ENCODE measurements at regions not wholly inside any gene's neighbourhood (a gene's known extent, or its start where the extent isn't known, plus 50 kb on each side); places are given as distances from the start of the nearest gene placed in this dataset.

DNA sequence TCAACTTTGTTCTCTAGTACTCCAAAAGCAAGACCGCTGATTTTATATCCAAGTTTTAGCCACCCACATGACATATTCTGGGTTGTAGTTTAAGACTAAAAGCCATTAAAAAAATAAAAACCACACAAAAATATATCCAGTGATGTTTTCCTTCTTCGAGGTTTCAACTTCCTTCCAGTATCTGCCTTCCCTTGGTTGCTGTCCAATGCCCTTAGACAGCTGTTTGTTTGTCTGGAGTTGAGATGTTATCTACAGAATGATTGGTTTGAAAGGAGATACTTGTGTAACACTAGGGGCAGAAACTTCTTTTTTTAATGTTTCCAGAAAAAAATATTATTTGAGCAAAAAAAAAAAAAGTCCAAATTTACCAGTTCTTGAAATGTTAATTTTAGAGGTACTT, 591.5 kb upstream of the PCDH9 start:
- no peak overlapping the region for H3K27ac Mint-ChIP-seq (ENCODE audit: unreplicated experiment)
- H3K27me3 Mint-ChIP-seq (ENCODE audit: low read depth), result no peaks in the 10 kb centered on the region
- H3K4me1 Mint-ChIP-seq (ENCODE audit: low read depth), result no peaks in the 10 kb centered on the region
- no peak for DNase-seq (ENCODE audit: low spot score)
- H3K4me3 Mint-ChIP-seq (ENCODE audit: unreplicated experiment), result no peak overlapping the region
- H3K9me3 Mint-ChIP-seq (ENCODE audit: low read depth), result no peaks in the 10 kb centered on the region
- TF ChIP-seq, protein P1, sequence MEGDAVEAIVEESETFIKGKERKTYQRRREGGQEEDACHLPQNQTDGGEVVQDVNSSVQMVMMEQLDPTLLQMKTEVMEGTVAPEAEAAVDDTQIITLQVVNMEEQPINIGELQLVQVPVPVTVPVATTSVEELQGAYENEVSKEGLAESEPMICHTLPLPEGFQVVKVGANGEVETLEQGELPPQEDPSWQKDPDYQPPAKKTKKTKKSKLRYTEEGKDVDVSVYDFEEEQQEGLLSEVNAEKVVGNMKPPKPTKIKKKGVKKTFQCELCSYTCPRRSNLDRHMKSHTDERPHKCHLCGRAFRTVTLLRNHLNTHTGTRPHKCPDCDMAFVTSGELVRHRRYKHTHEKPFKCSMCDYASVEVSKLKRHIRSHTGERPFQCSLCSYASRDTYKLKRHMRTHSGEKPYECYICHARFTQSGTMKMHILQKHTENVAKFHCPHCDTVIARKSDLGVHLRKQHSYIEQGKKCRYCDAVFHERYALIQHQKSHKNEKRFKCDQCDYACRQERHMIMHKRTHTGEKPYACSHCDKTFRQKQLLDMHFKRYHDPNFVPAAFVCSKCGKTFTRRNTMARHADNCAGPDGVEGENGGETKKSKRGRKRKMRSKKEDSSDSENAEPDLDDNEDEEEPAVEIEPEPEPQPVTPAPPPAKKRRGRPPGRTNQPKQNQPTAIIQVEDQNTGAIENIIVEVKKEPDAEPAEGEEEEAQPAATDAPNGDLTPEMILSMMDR (IDR thresholded peaks at IDR 0.05), result no peak
- no peaks in the 10 kb centered on the region for H3K36me3 Mint-ChIP-seq (ENCODE audit: low read depth)

DNA sequence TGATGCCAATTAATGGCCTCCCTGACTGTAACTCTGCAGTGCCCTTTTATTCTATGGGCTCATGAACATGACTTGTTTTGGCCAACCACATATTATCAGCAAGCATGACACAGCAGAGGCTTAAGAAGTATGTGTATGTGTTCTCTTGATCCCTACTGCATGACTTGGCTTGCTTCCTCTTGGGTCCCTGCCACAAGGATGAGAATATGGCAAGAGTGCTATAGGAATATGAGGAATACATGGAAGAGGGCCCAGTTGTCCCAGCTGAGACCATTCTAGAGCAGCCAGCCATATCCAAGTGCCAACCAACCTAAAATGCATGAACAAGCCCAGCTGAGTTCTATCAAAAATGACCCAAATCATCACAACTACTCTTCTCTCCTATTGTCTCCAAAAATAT, 576.7 kb upstream of the PCDH9 start:
- Mint-ChIP-seq H3K27me3 (ENCODE audit: low read depth) (no peaks in the 10 kb centered on the region), H3K4me1 (ENCODE audit: low read depth) (no peaks in the 10 kb centered on the region), H3K36me3 (ENCODE audit: low read depth) (no peaks in the 10 kb centered on the region), H3K9me3 (ENCODE audit: low read depth) (peaks cover 9% of the 10 kb centered on the region), H3K4me3 (ENCODE audit: unreplicated experiment) (no peak overlapping the region), H3K27ac (ENCODE audit: unreplicated experiment) (no peak overlapping the region)
- DNase-seq (ENCODE audit: low spot score), result no peak
- TF ChIP-seq, protein P1 (IDR thresholded peaks at IDR 0.05), result no peak

DNA sequence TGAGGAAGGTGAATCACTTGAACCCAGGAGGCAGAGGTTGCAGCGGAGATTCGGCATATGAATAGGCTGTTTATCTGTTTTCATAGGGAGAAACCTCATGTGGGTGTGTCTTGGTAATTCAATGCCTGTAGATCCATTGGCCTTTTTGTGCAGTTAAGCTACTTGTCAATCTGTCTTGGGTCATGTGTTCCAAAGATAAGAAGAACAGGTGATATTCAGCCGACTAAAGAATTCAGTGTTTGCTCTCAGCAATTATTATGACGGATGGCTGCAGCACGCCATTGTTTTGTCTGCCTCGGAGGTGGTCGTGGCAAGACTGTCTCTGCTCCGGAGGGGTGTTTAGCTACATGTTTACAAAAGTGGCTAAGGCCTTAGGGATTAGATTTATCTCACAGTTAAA, 573.0 kb upstream of the PCDH9 start:
- Mint-ChIP-seq H3K36me3 (ENCODE audit: low read depth) (no peaks in the 10 kb centered on the region), H3K4me1 (ENCODE audit: low read depth) (no peaks in the 10 kb centered on the region), H3K27ac (ENCODE audit: unreplicated experiment) (no peak overlapping the region), H3K9me3 (ENCODE audit: low read depth) (peaks cover 5% of the 10 kb centered on the region), H3K27me3 (ENCODE audit: low read depth) (no peaks in the 10 kb centered on the region), H3K4me3 (ENCODE audit: unreplicated experiment) (no peak overlapping the region)
- no peak for DNase-seq (ENCODE audit: low spot score)
- TF ChIP-seq, protein P1 (IDR thresholded peaks at IDR 0.05), result no peak

DNA sequence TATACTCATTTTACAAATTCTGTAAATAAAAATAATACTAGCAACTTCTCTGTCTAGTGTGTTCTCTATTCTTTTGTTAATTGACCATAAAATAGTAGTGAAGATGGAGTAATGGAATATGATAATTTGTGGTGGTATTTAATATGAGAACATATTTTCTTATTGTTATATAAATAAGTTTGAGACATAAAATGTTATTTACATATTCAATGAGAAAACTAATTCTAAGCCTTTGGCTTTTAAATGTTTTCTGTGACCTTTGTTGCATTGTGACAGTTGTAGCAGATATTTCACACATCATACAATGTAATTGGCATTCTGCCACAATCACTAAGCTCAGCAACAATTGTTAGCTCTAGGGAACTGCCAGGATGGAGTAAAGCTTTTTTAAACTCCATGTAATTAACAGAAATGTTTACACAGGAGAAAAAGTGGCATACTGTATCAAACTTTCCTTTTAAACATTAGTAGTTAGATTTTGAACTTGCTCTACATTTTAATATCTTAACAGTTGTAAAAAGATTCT, 562.1 kb upstream of the PCDH9 start:
- Mint-ChIP-seq H3K4me1 (ENCODE audit: low read depth) (peaks cover 7% of the 10 kb centered on the region), H3K36me3 (ENCODE audit: low read depth) (no peaks in the 10 kb centered on the region), H3K9me3 (ENCODE audit: low read depth) (no peaks in the 10 kb centered on the region), H3K4me3 (ENCODE audit: unreplicated experiment) (no peak overlapping the region), H3K27ac (ENCODE audit: unreplicated experiment) (no peak overlapping the region), H3K27me3 (ENCODE audit: low read depth) (no peaks in the 10 kb centered on the region)
- no peak for DNase-seq (ENCODE audit: low spot score)
- TF ChIP-seq, protein P1 (IDR thresholded peaks at IDR 0.05), result no peak

DNA sequence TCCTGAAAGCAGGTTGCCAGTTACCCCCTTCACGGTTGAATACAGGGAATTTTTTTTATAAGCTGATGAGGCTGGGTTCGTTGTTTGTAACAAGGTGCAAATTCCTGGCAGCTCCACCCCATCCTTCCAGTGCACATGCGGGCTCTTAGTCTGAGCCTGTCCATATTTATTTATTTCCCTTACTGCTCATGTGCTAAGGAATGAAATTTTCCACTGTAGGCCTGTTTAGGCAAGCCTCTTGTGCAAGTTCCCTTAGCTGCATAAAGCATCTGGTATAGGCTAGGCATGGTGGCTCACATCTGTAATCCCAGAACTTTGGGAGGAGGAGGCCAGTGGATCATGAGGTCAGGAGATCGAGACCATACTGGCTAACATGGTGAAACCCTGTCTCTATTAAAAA, 560.9 kb upstream of the PCDH9 start:
- Mint-ChIP-seq H3K36me3 (ENCODE audit: low read depth) (no peaks in the 10 kb centered on the region), H3K9me3 (ENCODE audit: low read depth) (no peaks in the 10 kb centered on the region), H3K27me3 (ENCODE audit: low read depth) (no peaks in the 10 kb centered on the region)

More for the DNA sequence above, 560.9 kb upstream of the PCDH9 start:
- Mint-ChIP-seq H3K4me3 (ENCODE audit: unreplicated experiment) (no peak overlapping the region), H3K4me1 (ENCODE audit: low read depth) (peaks cover 7% of the 10 kb centered on the region), H3K27ac (ENCODE audit: unreplicated experiment) (no peak overlapping the region)
- TF ChIP-seq, protein P1 (IDR thresholded peaks at IDR 0.05), result no peak
- no peak for DNase-seq (ENCODE audit: low spot score)
